ENCODE measurements at regions not wholly inside any gene's neighbourhood (a gene's known extent, or its start where the extent isn't known, plus 50 kb on each side); places are given as distances from the start of the nearest gene placed in this dataset.
"Not testable (repeated sequence)": the region's sequence is repeated elsewhere in the genome, so short reads cannot be mapped to it uniquely, and the experiment has no call there.

DNA sequence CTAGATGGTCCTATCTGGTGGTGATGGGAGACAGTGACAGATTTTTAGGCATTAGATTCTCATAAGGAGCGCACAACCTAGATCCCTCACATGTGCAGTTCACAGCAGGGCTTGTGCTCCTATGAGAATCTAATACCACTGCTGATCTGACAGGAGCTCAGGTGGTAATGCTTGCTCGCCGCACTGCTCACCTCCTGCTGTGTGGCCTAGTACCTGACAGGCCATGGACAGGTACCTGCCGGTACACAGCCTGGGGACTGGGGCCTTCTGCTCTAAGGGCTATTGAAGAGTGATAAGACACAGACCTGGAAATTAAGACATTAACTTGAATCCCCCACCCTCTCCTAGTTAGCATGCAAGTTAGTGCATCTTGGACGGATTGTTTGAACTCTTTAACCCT, 64.4 kb downstream of the KLRB1 start:
- not testable (repeated sequence) for DNase-seq (ENCODE audit: low read depth, low spot score)

- DNase-seq (ENCODE audit: low read depth, low spot score) = not testable (repeated sequence)
Measured at GRCh38 chr12:9542827-9543226, 64.9 kb downstream of the KLRB1 start.

DNA sequence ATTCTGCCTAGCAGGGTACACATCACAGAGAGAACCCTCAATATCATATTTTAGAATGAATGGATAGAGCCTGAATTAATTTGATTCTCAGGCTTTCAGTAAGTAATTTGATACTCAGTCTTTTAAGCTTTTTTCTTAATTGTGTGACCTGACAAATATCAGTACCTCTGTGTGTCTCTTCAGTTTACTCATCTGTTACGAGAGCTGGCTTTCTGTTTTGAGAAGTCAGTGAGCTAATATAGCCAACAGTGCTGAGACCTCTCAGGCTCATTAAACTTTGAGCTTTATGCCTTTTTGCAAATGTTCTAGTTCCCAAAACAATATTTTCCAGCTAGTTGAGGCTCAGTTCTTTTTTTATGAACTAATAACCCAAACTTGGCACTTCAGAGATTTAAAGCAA, 91.8 kb downstream of the KLRB1 start:
- not testable (repeated sequence) for DNase-seq (ENCODE audit: low read depth, low spot score)

DNA sequence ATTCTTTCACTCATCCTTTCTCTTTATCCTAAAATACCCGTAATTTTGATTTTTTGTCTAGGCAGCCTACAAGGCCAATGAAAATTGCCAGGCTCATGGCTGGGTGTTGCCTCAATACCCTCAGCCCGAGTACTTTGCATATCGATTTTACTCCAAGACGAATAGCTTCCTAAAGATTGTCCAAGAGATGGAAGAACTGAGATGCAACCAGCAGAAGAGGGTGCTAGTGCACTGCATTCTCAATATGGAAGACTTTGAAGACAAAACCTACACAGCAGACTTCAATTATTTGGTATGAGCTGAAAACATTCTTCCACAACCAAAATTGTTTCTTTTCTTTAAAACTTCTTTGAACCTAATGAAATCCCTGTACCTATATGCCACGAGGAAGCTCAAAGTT, 95.0 kb downstream of the KLRB1 start:
- not testable (repeated sequence) for DNase-seq (ENCODE audit: low read depth, low spot score)

DNA sequence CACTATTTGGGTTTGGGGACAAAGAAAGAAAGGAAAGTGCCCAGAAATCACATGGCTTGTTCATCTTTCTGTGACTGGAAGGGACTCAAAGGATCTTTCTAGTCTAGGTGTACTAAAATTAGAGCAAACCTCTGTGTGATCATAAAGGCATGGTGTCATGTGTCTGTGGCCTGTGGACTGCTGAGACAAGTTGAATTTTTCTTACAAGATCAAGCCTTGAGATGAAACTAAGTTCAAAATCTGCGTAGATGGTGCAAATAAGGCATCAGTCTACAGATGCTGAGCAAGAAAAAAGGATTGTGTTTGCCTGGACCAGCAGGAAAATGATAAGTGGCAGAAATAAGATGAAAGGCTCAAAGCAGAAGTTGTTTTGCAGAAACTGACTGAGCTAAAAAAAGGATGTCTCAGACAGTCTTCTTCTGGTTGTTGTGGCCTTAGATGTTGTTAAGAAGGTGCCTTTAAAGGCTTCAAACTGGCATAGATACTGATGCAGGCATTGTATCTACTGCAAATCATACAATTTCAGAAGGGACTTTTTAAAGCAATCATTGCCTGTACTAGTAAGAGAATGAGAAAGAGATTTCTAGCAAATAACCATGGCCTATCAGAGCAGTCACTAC, 97.2 kb downstream of the KLRB1 start:
- not testable (repeated sequence) for DNase-seq (ENCODE audit: low read depth, low spot score)

DNA sequence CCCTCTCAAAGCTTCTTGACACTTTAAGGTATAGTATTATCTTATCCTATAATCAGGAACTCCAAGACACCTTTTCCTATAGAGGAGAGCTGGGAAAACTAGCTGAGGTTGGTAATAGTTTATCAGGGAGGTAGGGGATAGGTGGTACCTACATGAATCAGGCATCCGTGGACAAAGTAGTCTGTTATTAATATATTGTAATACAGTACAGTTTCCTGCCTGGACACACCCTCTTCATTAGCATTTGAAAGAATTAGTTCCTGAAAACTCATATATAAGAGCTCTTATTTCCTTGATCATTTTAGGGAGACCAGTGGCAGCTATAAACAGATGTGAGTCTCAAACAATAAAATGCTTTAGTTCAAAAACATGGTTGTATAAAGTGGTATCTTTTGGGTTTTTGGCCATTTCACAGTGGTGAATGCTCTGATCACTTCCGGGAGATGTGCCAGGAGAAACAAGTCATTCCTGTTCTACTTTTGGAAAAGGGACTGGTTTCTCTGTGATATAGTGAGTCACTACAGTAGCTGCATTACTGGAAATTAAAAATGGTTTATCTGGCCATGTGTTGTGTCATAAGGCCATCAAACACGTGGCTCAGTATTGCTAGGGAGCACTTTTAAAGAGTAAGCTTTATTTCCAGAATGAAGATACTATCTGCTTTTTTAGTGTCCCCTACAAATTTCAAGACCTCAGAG, 98.1 kb downstream of the KLRB1 start:
- no peak for DNase-seq (ENCODE audit: low read depth, low spot score)

DNA sequence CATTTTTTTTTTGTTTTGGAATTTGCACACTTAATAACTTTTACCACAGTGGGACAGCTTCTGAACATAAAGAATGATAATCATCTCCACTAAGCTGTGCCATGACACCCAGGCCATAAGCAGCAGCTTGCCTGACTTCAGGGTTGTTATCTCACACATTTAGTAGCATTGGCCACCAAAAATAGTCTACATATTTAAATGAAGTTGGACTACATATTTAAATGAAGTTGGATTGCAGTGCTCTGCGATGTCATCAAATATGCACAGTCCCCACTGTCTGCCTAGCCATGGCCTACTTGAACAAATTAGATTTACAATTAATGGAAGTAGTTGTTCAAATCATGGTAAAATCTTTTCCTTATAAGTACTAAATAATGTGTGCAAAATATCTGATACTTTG, 101.0 kb downstream of the KLRB1 start:
- DNase-seq (ENCODE audit: low read depth, low spot score) = no peak

DNA sequence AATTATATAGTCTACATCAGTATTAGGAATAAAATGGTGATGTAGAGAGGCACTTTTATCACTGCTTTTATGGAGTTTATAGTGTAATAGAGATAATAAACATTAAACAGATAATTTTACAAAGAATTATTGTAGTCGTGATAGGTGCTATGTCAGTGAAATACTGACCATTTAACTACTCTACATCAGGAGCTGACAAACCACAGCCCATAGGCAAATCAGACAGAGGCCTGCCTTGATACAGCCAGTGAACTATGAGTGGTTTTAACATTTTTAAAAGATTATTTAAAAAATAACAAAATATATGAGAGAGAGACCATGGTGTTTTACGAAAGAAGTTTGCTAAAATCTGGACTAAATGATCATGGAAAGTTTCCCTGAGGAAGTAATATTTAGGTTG, 104.3 kb downstream of the KLRB1 start:
- not testable (repeated sequence) for DNase-seq (ENCODE audit: low read depth, low spot score)

DNA sequence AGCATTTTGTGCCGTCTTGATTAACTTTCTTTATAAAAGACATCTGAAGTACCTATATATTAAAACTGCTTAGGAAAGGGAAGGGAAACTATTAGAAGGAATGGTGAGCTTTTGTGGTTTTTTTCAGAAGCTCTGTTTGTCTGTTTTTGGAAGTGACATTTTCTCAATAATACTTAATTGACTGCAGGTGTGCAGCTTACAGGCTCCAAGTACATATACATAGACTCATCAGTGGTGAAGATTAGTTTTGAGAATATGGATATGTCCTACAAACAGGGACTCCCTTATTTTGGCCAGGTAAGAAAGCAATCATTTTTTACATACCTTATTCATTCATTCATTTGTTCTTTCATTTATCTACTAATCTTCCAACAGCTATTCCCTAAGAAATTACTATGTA, 104.9 kb downstream of the KLRB1 start:
- DNase-seq (ENCODE audit: low read depth, low spot score) = not testable (repeated sequence)

DNA sequence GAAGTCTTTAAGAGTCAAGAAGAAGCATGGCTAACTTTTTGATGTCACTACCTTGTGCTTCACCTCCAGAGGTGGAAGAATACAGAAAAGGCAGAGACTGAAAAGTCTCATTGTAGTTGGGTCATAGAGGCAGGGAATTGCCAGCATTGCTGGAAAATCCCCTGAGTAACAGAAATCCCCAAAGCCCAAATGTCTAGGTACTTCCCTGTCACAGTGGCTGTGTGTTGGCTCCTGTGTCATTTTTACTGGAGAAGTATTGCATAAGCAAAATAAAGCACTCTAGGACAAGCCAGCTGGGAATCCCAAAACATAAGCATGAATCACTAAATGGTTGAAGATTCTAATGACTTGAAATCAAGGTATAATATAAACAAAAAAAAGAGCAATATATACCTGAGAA, 114.4 kb downstream of the KLRB1 start:
- DNase-seq (ENCODE audit: low read depth, low spot score) = not testable (repeated sequence)

DNA sequence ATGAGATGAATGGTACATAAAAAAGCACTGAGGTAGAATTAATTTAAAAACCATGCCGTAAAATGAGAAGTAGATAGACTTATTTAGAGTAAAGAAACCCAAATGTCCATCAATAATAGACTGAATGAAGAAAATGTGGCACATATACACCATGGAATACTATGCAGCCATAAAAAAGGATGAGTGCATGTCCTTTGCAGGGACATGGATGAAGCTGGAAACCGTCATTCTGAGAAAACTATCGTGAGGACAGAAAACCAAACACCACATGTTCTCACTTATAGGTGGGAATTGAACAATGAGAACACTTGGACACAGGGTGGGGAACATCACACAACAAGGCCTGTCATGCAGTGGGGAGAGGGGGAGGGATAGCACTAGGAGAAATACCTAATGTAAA, 126.4 kb downstream of the KLRB1 start:
- not testable (repeated sequence) for DNase-seq (ENCODE audit: low read depth, low spot score)

- not testable (repeated sequence) for DNase-seq (ENCODE audit: low read depth, low spot score)
Measured at GRCh38 chr12:9474197-9474596, 133.5 kb downstream of the KLRB1 start.

GRCh38 chr12:9473638-9474037, 134.1 kb downstream of the KLRB1 start:
- not testable (repeated sequence) for DNase-seq (ENCODE audit: low read depth, low spot score)

- not testable (repeated sequence) for DNase-seq (ENCODE audit: low read depth, low spot score)
Measured at GRCh38 chr12:9471501-9471900, 136.2 kb downstream of the KLRB1 start.

- not testable (repeated sequence) for DNase-seq (ENCODE audit: low read depth, low spot score)
Measured at GRCh38 chr12:9470367-9470766, 137.3 kb downstream of the KLRB1 start.

- DNase-seq (ENCODE audit: low read depth, low spot score) = not testable (repeated sequence)
Measured at GRCh38 chr12:9469956-9470355, 137.8 kb downstream of the KLRB1 start.

DNA sequence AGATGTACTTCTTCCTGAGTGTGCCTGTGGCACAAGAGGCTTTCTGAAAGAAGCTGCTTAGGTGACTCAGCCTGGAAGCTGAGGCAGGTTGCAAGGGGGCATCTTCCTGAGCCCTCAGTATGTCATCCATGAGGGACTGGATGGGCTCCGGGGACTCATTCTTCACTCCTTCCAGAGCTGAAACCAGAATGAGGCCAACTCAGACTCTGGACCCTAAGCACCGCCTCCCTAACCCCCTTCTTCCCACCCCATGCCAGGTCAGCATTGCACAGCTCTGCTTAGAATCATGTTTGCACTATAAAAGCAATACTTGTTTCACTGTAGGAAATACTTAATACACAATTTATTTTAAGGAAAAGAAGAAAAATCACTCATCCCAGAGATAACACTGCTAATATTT, 138.3 kb downstream of the KLRB1 start:
- DNase-seq (ENCODE audit: low read depth, low spot score) = not testable (repeated sequence)

DNA sequence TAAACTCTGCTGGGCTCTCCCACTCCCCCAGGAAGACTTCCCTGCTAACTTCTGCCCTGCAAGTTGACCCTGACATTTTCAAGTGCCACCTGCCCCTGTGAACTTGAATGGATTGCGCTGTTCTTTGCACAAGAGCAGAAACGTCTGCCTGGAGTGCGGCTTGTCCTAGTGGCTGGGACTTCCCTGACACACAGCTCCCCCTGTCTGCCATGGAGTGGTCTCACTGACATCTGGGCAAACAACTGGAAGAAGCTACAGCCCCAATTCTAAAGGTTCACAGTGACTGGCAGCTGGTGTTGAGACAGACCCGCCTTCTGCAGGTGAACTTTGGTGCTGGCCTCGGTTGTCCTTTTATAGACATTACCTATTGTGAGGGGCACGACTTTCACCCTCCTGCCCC, 138.7 kb downstream of the KLRB1 start:
- not testable (repeated sequence) for DNase-seq (ENCODE audit: low read depth, low spot score)

GRCh38 chr12:9468144-9468543, 139.6 kb downstream of the KLRB1 start:
- not testable (repeated sequence) for DNase-seq (ENCODE audit: low read depth, low spot score)

DNA sequence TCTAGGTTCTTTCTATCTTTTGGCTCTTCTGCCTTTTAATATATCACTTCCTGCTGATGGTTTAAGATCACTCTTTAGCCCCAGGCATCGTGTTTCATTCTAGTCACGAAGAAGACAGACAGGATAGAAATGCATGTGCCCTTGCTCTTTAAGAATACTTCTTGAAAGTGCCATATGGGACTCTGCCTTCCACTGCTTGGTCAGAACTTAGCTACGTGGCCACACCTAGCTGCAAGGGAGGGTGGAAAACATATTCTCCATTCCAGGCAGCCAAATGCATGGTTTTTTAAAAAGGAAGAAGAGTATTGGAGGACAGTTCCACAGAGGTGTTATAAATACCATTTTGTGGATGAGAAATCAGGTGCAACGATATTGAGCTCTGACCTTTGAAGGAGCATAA, 143.3 kb downstream of the KLRB1 start:
- DNase-seq (ENCODE audit: low read depth, low spot score) = no peak

GRCh38 chr12:9455516-9455915, 152.2 kb downstream of the KLRB1 start:
- not testable (repeated sequence) for DNase-seq (ENCODE audit: low read depth, low spot score)

DNA sequence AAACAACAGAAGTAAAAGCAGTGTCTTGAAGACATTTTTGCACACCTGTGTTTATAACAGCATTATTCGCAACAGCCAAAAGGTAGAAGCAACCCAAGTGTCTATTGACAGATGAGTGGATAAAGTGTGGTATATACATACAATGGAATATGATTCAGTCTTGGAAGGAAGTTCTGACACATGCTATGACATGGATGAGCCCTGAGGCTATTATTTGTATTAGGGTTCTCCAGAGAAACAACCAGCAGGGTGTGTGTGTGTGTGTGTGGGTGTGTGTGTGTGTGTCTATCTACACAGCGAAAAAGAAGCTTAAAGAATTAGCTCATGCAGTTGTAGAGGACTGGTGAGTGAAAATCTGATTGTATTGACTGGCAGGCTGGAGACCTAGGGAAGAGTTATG, 153.7 kb downstream of the KLRB1 start:
- DNase-seq (ENCODE audit: low read depth, low spot score) = not testable (repeated sequence)

DNA sequence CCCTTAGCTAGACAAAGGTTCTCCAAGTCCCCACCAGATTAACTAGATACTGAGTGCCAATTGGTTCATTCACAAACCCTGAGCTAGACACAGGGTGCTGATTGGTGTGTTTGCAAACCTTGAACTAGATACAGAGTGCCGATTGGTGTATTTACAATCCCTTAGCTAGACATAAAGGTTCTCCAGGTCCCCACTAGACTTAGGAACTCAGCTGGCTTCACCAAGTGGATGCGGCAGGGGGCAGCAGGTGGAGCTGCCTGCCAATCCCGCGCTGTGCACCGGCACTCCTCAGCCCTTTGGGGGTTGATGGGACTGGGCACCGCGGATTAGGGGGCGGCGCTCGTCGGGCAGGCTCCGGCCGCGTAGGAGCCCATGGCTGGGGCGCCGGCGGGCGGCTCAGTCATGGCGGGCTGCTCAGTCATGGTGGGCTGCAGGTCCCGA, 157.6 kb downstream of the KLRB1 start:
- DNase-seq (ENCODE audit: low read depth, low spot score) = not testable (repeated sequence)
